ENCODE measurements at regions not wholly inside any gene's neighbourhood (a gene's known extent, or its start where the extent isn't known, plus 50 kb on each side); places are given as distances from the start of the nearest gene placed in this dataset.

DNA sequence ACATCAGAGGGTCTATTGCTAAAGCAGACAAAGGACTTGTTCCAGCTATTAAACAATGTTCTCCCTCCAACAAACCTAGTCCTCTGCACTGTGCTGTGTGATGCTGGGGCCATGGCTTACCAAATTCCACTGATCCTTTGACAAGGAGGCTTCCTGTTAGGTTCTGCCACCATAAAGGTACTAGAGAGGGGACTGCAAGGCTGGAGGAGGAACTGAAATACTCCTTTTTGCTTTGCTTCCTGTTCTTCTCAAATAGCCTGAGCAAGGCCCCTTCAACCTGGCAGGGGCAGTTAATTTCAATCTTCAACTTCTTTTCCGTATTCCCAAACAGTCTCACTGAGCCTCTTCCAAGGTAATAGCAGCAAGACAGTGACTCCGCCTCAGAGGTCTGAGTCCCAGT is 286.4 kb upstream of the IRAK1BP1 start:
- no peak for TF ChIP-seq CTCF (conservative IDR thresholded peaks at IDR 0.05; ENCODE audit: low read depth, low read length)
- no peak for DNase-seq (ENCODE audit: low read depth)
- no peak overlapping the region for H3K4me3 ChIP-seq (ENCODE audit: low read depth, low read length)

DNA sequence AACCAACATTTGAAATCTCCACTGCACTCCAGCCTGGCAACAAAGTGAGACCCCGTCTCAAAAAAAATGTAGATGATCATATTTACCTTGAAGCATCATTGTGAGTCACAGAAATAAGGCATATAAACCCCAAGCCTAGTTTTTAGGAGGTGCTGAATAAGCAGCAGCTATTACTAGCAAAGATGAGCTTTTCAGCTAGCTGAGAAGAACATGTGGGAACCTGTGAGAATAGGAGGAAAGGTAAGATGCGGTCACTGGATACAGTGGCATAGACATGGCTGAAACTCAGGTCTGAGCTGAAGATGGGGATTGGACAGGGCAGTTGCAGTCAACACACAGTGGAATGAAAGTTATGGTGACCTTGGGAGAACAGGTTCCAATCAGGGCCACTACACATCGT is 284.3 kb upstream of the IRAK1BP1 start:
- H3K4me3 ChIP-seq (ENCODE audit: low read depth, low read length): no peak overlapping the region
- no peak for DNase-seq (ENCODE audit: low read depth)
- TF ChIP-seq CTCF (conservative IDR thresholded peaks at IDR 0.05; ENCODE audit: low read depth, low read length): no peak

DNA sequence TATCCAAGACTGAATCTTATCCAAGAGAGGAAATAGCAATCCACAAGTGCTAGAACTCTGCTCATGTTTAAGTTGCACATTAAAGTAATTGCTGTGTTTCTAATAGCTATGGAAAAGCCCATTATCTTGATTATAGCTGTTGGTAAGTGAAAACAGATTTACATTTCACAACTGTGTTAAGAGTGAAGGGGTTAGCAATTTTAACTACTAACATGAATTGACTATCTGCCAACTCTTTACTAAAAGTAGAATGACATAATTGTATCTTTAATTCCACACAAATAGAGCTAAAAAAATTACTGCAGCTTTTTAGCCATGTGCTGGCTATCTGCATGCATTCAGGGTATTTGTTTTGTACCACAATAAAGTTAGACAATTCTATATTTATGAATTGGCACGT is 277.9 kb upstream of the IRAK1BP1 start:
- no peak overlapping the region for H3K4me3 ChIP-seq (ENCODE audit: low read depth, low read length)
- no peak for TF ChIP-seq CTCF (conservative IDR thresholded peaks at IDR 0.05; ENCODE audit: low read depth, low read length)
- DNase-seq (ENCODE audit: low read depth): no peak

GRCh38 chr6:78593898-78594667 is 273.3 kb upstream of the IRAK1BP1 start:
- no peak for DNase-seq (ENCODE audit: low read depth)
- no peak for TF ChIP-seq CTCF (conservative IDR thresholded peaks at IDR 0.05; ENCODE audit: low read depth, low read length)
- no peak overlapping the region for H3K4me3 ChIP-seq (ENCODE audit: low read depth, low read length)

DNA sequence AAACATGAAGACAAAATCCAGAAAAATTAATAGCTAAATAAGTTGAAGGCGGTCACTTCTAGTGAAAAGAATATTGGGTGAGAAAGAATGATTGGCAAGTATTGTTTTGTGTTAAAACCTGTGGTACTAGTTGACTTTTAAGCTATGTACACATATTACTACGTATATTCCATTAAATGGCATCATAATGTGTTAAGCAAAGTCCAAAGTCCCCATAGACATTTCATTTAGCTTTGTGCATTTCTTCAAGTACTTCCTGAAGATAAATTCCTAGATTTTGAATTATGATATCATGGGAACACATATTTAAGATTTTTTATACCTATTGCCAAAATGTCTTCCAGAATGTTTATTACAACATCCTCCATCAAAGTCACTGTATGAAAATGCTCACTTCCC is 272.7 kb upstream of the IRAK1BP1 start:
- DNase-seq (ENCODE audit: low read depth): no peak
- TF ChIP-seq CTCF (conservative IDR thresholded peaks at IDR 0.05; ENCODE audit: low read depth, low read length): no peak
- H3K4me3 ChIP-seq (ENCODE audit: low read depth, low read length): no peak overlapping the region

DNA sequence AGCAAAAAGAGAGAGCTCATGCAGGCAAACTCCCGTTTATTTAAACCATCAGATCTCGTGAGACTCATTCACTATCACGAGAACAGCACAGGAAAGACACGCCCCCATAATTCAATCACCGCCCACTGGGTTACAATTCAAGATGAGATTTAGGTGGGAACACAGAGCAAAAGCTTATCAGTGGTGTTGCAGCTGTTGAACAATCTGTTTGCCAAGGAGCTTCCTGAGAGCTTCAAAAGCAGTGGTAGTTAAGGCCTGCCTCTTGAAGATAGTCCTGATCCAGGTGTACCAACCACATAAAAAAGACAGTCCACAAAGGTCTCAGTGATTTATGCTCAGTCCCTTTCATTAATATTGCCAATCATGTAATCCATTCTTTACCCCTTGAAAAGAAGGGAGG is 269.4 kb upstream of the IRAK1BP1 start:
- no peak overlapping the region for H3K4me3 ChIP-seq (ENCODE audit: low read depth, low read length)
- no peak for TF ChIP-seq CTCF (conservative IDR thresholded peaks at IDR 0.05; ENCODE audit: low read depth, low read length)
- no peak for DNase-seq (ENCODE audit: low read depth)

DNA sequence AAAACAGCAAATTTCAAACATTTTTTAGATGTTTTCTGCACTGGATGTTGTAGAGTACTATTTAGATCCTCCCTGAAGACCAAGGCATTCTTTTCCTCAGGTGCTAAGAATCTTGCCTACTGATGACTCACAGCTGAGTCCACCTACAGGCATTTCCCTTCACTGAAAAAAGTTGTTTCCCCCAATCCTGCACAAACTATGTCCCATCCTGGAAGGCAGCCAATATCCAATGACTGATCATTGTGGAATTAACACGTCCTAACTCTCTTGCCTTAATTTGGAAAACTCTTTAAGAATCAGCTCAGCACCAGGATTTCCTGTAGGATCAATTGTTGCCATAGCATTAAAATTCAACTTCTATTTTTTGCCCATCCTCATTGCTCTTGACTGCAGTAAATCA is 268.4 kb upstream of the IRAK1BP1 start:
- DNase-seq (ENCODE audit: low read depth): peak; percentile 90
- no peak overlapping the region for H3K4me3 ChIP-seq (ENCODE audit: low read depth, low read length)
- no peak for TF ChIP-seq CTCF (conservative IDR thresholded peaks at IDR 0.05; ENCODE audit: low read depth, low read length)

Data from choroid plexus epithelial cell (primary cell).